C4-2B (cell line): ENCODE measurements at regions not wholly inside any gene's neighbourhood (a gene's known extent, or its start where the extent isn't known, plus 50 kb on each side); places are given as distances from the start of the nearest gene placed in this dataset.

Source experiments
- H3K27ac ChIP-seq: fragments of 450-650 bp; 2 replicates; pipeline ENCODE4 v1.5.1; 2017
- CTCF ChIP-seq: fragments of 450-650 bp; conservative IDR thresholded peaks from 2 replicates; pipeline ENCODE4 v1.5.1; 2017; ENCODE audit warnings: mild to moderate bottlenecking
- ZFX ChIP-seq: fragments of 450-650 bp; IDR thresholded peaks from 2 replicates; pipeline ENCODE4 v1.6.1; 2017

GRCh38 chr5:3341446-3342240, 254.0 kb upstream of the IRX1 start:
- H3K27ac ChIP-seq = no peak overlapping the region
- TF ChIP-seq CTCF (no peak), ZFX (no peak)

GRCh38 chr5:3340471-3340870, 255.2 kb upstream of the IRX1 start:
- no peak overlapping the region for H3K27ac ChIP-seq
- TF ChIP-seq CTCF = no peak
- TF ChIP-seq ZFX = no peak

GRCh38 chr5:3339798-3340115, 255.9 kb upstream of the IRX1 start:
- no peak for TF ChIP-seq ZFX
- H3K27ac ChIP-seq = no peak overlapping the region

GRCh38 chr5:3339092-3339797, 256.4 kb upstream of the IRX1 start:
- no peak for TF ChIP-seq ZFX
- no peak for TF ChIP-seq CTCF
- no peak overlapping the region for H3K27ac ChIP-seq

GRCh38 chr5:3337812-3338541, 257.7 kb upstream of the IRX1 start:
- TF ChIP-seq ZFX (no peak), CTCF (no peak)
- H3K27ac ChIP-seq = no peak overlapping the region

- H3K27ac ChIP-seq = no peak overlapping the region
- TF ChIP-seq CTCF (no peak), ZFX (no peak)
These were observed 259.0 kb upstream of the IRX1 start for GRCh38 chr5:3336666-3337065.

GRCh38 chr5:3335301-3335700, 260.3 kb upstream of the IRX1 start:
- H3K27ac ChIP-seq = no peak overlapping the region
- TF ChIP-seq ZFX (no peak), CTCF (no peak)
